ENCODE measurements at regions not wholly inside any gene's neighbourhood (a gene's known extent, or its start where the extent isn't known, plus 50 kb on each side); places are given as distances from the start of the nearest gene placed in this dataset.

DNA sequence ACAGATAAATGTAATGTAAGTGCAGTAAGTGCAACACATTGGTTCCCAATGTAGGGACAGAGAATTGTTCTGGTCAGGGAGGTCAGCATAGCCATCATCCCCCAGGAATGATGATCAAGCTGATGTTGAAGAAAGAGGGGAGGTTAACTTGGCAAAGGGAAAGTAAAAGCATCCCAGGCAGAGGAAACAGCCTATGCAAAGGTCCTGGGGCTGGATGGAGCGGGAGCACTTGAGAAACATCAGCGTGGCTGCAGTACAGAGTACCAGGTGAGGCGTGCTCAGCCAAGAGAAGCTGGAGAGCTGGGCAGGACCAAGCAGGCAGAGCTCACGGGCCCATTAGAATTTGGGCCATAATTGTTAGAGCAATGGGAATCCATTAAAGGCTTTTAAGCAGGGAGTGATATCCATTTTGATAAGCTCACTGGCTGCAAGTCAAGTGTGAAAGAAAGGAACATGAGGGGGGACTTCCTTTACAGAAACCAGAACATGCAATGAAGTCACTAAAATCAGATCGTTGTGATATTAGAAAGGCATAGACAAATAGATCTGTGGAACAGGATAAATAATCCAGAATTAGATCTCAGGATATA is 50.1 kb upstream of the HAND1 start:
- TF ChIP-seq OSR1 (CRISPR knock-in tag; IDR thresholded peaks at IDR 0.05) (no peak), CREB5 (CRISPR knock-in tag; IDR thresholded peaks at IDR 0.05; ENCODE audit: low read depth) (peak; percentile 50; the same call in 1 of the 2 replicates), GLIS3 (CRISPR knock-in tag; IDR thresholded peaks at IDR 0.05) (no peak), ZNF565 (CRISPR knock-in tag; conservative IDR thresholded peaks at IDR 0.05; ENCODE audit: low read depth) (0 out of 2 replicates have a peak, but pooled peaks have one; percentile 55), RARB (CRISPR knock-in tag; IDR thresholded peaks at IDR 0.05) (no peak), ZFP3 (CRISPR knock-in tag; IDR thresholded peaks at IDR 0.05) (no peak)
